H9 (cell line): ENCODE measurements at regions not wholly inside any gene's neighbourhood (a gene's known extent, or its start where the extent isn't known, plus 50 kb on each side); places are given as distances from the start of the nearest gene placed in this dataset.

Experiments
- DNase-seq: peaks from one replicate; pipeline ENCODE4 v3.0.0-alpha.2; 2017
- H2AFZ ChIP-seq: one replicate; pipeline ENCODE4 v1.6.1; 2013; ENCODE audit warnings: mild to moderate bottlenecking, low read length, control low read depth, moderate library complexity
- H2AK5ac ChIP-seq: 2 replicates; pipeline ENCODE4 v1.6.1; 2013; ENCODE audit warnings: low read length, control low read depth, mixed read lengths; ENCODE audit not compliant: insufficient read length
- H2BK120ac ChIP-seq: one replicate; pipeline ENCODE4 v1.6.1; 2013; ENCODE audit warnings: low read depth, mild to moderate bottlenecking, low read length, control low read depth, inconsistent platforms; ENCODE audit not compliant: poor library complexity, severe bottlenecking
- H2BK12ac ChIP-seq: 2 replicates; pipeline ENCODE4 v1.6.1; 2013; ENCODE audit warnings: low read length, control low read depth, mixed read lengths, low read depth; ENCODE audit not compliant: insufficient read length
- H2BK15ac ChIP-seq: 2 replicates; pipeline ENCODE4 v1.6.1; 2013; ENCODE audit warnings: low read depth, low read length, control low read depth
- H2BK20ac ChIP-seq: one replicate; pipeline ENCODE4 v1.6.1; 2013; ENCODE audit warnings: low read depth, mild to moderate bottlenecking, low read length, control low read depth, inconsistent platforms; ENCODE audit not compliant: poor library complexity, severe bottlenecking
- H2BK5ac ChIP-seq: 2 replicates; pipeline ENCODE4 v1.6.1; 2013; ENCODE audit warnings: low read length, control low read depth, mixed read lengths; ENCODE audit not compliant: insufficient read length
- H3K14ac ChIP-seq: 2 replicates; pipeline ENCODE4 v1.6.1; 2013; ENCODE audit warnings: low read length, control low read depth; ENCODE audit not compliant: insufficient read depth
- H3K18ac ChIP-seq: 2 replicates; pipeline ENCODE4 v1.6.1; 2013; ENCODE audit warnings: low read depth, mild to moderate bottlenecking, mixed read lengths, low read length, control low read depth; ENCODE audit not compliant: insufficient read length
- H3K23ac ChIP-seq: 2 replicates; pipeline ENCODE4 v1.6.1; 2013; ENCODE audit warnings: low read length, control low read depth, mixed read lengths, low read depth; ENCODE audit not compliant: insufficient read length
- H3K23me2 ChIP-seq: 2 replicates; pipeline ENCODE4 v1.6.1; 2013; ENCODE audit warnings: low read depth, mild to moderate bottlenecking, mixed read lengths, low read length, control low read depth; ENCODE audit not compliant: insufficient read length, poor library complexity, severe bottlenecking
- H3K27ac ChIP-seq: 2 replicates; pipeline ENCODE4 v1.5.1; 2013; ENCODE audit warnings: low read length, control low read depth, mixed read lengths, low read depth; ENCODE audit not compliant: insufficient read length
- H3K27me3 ChIP-seq: 2 replicates; pipeline ENCODE4 v1.6.1; 2013; ENCODE audit warnings: low read length, control low read depth, inconsistent platforms; ENCODE audit not compliant: insufficient read depth
- H3K4ac ChIP-seq: 2 replicates; pipeline ENCODE4 v1.6.1; 2013; ENCODE audit warnings: low read depth, mild to moderate bottlenecking, control low read depth, inconsistent platforms, low read length, moderate library complexity
- H3K4me1 ChIP-seq: 2 replicates; pipeline ENCODE4 v1.6.1; 2013; ENCODE audit warnings: low read length, control low read depth, inconsistent platforms; ENCODE audit not compliant: insufficient read depth
- H3K4me2 ChIP-seq: 2 replicates; pipeline ENCODE4 v1.6.1; 2013; ENCODE audit warnings: low read length, control low read depth, mixed read lengths; ENCODE audit not compliant: insufficient read length, insufficient read depth
- H3K56ac ChIP-seq: 2 replicates; pipeline ENCODE4 v1.6.1; 2013; ENCODE audit warnings: low read depth, mild to moderate bottlenecking, mixed read lengths, low read length, control low read depth; ENCODE audit not compliant: insufficient read length
- H3K79me1 ChIP-seq: 2 replicates; pipeline ENCODE4 v1.6.1; 2013; ENCODE audit warnings: low read depth, mild to moderate bottlenecking, moderate library complexity, low read length, control low read depth, inconsistent platforms; ENCODE audit not compliant: insufficient read depth, poor library complexity, severe bottlenecking
- H3K79me2 ChIP-seq: 2 replicates; pipeline ENCODE4 v1.6.1; 2013; ENCODE audit warnings: low read length, control low read depth, inconsistent platforms; ENCODE audit not compliant: insufficient read depth
- H3K9ac ChIP-seq: 2 replicates; pipeline ENCODE4 v1.6.1; 2013; ENCODE audit warnings: low read length, control low read depth, mixed read lengths; ENCODE audit not compliant: insufficient read length; ENCODE audit errors: extremely low read depth
- H3K9me3 ChIP-seq: one replicate; pipeline ENCODE4 v1.6.1; 2013; ENCODE audit warnings: low read depth, low read length, inconsistent platforms; ENCODE audit not compliant: control insufficient read depth
- H3T11ph ChIP-seq: one replicate; pipeline ENCODE4 v1.6.1; 2013; ENCODE audit warnings: mild to moderate bottlenecking, low read length, control low read depth, inconsistent platforms
- H4K20me1 ChIP-seq: one replicate; pipeline ENCODE4 v1.6.1; 2013; ENCODE audit not compliant: control insufficient read depth, insufficient read length, insufficient read depth
- H4K5ac ChIP-seq: 2 replicates; pipeline ENCODE4 v1.6.1; 2013; ENCODE audit warnings: low read depth, mild to moderate bottlenecking, mixed read lengths, low read length, control low read depth; ENCODE audit not compliant: insufficient read length
- H4K8ac ChIP-seq: replicated peaks from 2 replicates; pipeline ENCODE4 v1.6.1; 2013; ENCODE audit warnings: low read length, control low read depth, mixed read lengths, low read depth; ENCODE audit not compliant: insufficient read length
- H4K91ac ChIP-seq: 2 replicates; pipeline ENCODE4 v1.6.1; 2013; ENCODE audit warnings: low read depth, mild to moderate bottlenecking, moderate library complexity, mixed read lengths, low read length, control low read depth; ENCODE audit not compliant: insufficient read length
- H3K27ac Mint-ChIP-seq, 3 experiments: 2 replicates in 2 of 3; 3 replicates in 1 of 3; pipeline ENCODE4 v1.8.0; 2020 to 2021; ENCODE audit warnings: mixed read lengths in 3 of 3, mild to moderate bottlenecking in 1 of 3, moderate library complexity in 1 of 3
- H3K27me3 Mint-ChIP-seq: 2 replicates; pipeline ENCODE4 v1.8.0; 2021; ENCODE audit warnings: low read depth, mild to moderate bottlenecking, moderate library complexity, mixed read lengths
- H3K36me3 Mint-ChIP-seq, 3 experiments: 2 replicates in 2 of 3; 3 replicates in 1 of 3; pipeline ENCODE4 v1.8.0; 2020 to 2021; ENCODE audit warnings: low read depth in 3 of 3, mixed read lengths in 3 of 3; ENCODE audit not compliant: insufficient read depth in 1 of 3
- H3K4me1 Mint-ChIP-seq, 2 experiments: 2 replicates each; pipeline ENCODE4 v1.8.0; 2020; ENCODE audit warnings: mixed read lengths in 2 of 2
- H3K4me3 Mint-ChIP-seq, 2 experiments: 2 replicates in 1 of 2; 3 replicates in 1 of 2; pipeline ENCODE4 v1.8.0; 2020 to 2021; ENCODE audit warnings: mild to moderate bottlenecking in 2 of 2, mixed read lengths in 2 of 2, moderate library complexity in 1 of 2
- H3K9me3 Mint-ChIP-seq, 2 experiments: 2 replicates in 1 of 2; 3 replicates in 1 of 2; pipeline ENCODE4 v1.8.0; 2020; ENCODE audit warnings: mild to moderate bottlenecking in 2 of 2, mixed read lengths in 2 of 2, moderate library complexity in 1 of 2
- WGBS: extraction: QIAGEN DNeasy Blood & Tissue Kit; methylation state at CpG from one replicate; pipeline ENCODE4 v1.1.7; 2013; ENCODE audit warnings: missing lambda C conversion rate, low lambda C conversion rate, mixed read lengths; ENCODE audit not compliant: insufficient read length; ENCODE audit errors: extremely low coverage; 5-methylcytosine and 5-hydroxymethylcytosine counted together
- TF ChIP-seq, protein P1 (sequence below): fragments of 200-600 bp; sonication (generic); conservative IDR thresholded peaks from 3 replicates; pipeline ENCODE4 v1.8.0; 2021; ENCODE audit warnings: antibody characterized with exemption, mild to moderate bottlenecking

DNA sequence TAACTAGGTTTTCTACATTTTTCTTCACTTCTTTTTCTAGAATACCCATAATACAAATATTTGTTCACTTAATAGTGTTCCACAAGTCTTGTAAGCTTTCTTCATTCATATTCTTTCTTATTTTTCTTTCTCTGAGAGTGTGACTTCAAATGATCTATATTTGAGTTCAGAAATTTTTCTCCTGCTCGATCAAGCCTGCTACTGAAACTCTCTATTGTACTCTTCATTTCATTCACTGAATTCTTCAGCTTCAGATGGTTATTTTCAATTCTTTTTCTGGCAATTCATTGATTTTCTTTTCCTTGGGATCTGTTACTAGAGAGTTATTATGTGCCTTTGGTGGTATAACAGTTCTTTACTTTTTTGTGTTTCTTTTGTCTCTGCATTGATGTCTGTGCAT lies 82.5 kb upstream of the CAMK1G start:
- no peak overlapping the region for H2AK5ac ChIP-seq
- TF ChIP-seq, protein P1, sequence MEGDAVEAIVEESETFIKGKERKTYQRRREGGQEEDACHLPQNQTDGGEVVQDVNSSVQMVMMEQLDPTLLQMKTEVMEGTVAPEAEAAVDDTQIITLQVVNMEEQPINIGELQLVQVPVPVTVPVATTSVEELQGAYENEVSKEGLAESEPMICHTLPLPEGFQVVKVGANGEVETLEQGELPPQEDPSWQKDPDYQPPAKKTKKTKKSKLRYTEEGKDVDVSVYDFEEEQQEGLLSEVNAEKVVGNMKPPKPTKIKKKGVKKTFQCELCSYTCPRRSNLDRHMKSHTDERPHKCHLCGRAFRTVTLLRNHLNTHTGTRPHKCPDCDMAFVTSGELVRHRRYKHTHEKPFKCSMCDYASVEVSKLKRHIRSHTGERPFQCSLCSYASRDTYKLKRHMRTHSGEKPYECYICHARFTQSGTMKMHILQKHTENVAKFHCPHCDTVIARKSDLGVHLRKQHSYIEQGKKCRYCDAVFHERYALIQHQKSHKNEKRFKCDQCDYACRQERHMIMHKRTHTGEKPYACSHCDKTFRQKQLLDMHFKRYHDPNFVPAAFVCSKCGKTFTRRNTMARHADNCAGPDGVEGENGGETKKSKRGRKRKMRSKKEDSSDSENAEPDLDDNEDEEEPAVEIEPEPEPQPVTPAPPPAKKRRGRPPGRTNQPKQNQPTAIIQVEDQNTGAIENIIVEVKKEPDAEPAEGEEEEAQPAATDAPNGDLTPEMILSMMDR = no peak
- no peak overlapping the region for H3K23ac ChIP-seq
- H3K27ac Mint-ChIP-seq = no peak overlapping the region
- no peak overlapping the region for H3K27ac ChIP-seq
- H2BK120ac ChIP-seq = no peak overlapping the region
- H4K5ac ChIP-seq = no peak overlapping the region
- no peaks in the 10 kb centered on the region for H3K4me1 ChIP-seq
- no peak overlapping the region for H3K4ac ChIP-seq
- no peak overlapping the region for H3K56ac ChIP-seq
- peaks cover 4 to 7% of the 10 kb centered on the region in 2 experiments; a peak in 1 of 4 replicates for H3K4me1 Mint-ChIP-seq
- H3K9me3 Mint-ChIP-seq = peaks cover 19 to 24% of the 10 kb centered on the region in 2 experiments
- H3K79me2 ChIP-seq = no peaks in the 10 kb centered on the region
- no peaks in the 10 kb centered on the region for H3K79me1 ChIP-seq
- H2BK12ac ChIP-seq = no peak overlapping the region
- no peak overlapping the region for H4K91ac ChIP-seq
- H2AFZ ChIP-seq = no peak overlapping the region
- H2BK20ac ChIP-seq = no peak overlapping the region
- no CpG with 5 or more reads among the region's 1 CpG for WGBS
- no peak overlapping the region for H3T11ph ChIP-seq
- H3K36me3 Mint-ChIP-seq = peaks cover 0 to 16% (median 2%) of the 10 kb centered on the region in 3 experiments; a peak in 4 of 7 replicates
- no peaks in the 10 kb centered on the region for H3K27me3 Mint-ChIP-seq
- no peaks in the 10 kb centered on the region for H3K23me2 ChIP-seq
- no peak for DNase-seq
- H3K14ac ChIP-seq = no peak overlapping the region
- no peak overlapping the region for H3K4me3 Mint-ChIP-seq
- H3K27me3 ChIP-seq = no peaks in the 10 kb centered on the region
- H3K18ac ChIP-seq = no peak overlapping the region
- H2BK15ac ChIP-seq = no peak overlapping the region
- no peak overlapping the region for H3K9ac ChIP-seq
- no peaks in the 10 kb centered on the region for H4K20me1 ChIP-seq
- no peak overlapping the region for H4K8ac ChIP-seq
- no peaks in the 10 kb centered on the region for H3K9me3 ChIP-seq
- no peak overlapping the region for H3K4me2 ChIP-seq
- no peak overlapping the region for H2BK5ac ChIP-seq
